ENCODE measurements at regions not wholly inside any gene's neighbourhood (a gene's known extent, or its start where the extent isn't known, plus 50 kb on each side); places are given as distances from the start of the nearest gene placed in this dataset.

- H3K9me3 Mint-ChIP-seq = peaks cover 2% of the 10 kb centered on the region
- H3K27me3 Mint-ChIP-seq = peaks cover 20% of the 10 kb centered on the region
- no peaks in the 10 kb centered on the region for H3K36me3 Mint-ChIP-seq
- H3K4me1 Mint-ChIP-seq = no peaks in the 10 kb centered on the region
- no peak overlapping the region for H3K4me3 Mint-ChIP-seq
- ATAC-seq (ENCODE audit: low read depth) = no peak
- H3K27ac Mint-ChIP-seq = no peak overlapping the region
- DNase-seq (ENCODE audit: low spot score in 2 of 2) = no peak
These were observed 71.0 kb downstream of the TMPRSS5 start for GRCh38 chr11:113634940-113635575.

DNA sequence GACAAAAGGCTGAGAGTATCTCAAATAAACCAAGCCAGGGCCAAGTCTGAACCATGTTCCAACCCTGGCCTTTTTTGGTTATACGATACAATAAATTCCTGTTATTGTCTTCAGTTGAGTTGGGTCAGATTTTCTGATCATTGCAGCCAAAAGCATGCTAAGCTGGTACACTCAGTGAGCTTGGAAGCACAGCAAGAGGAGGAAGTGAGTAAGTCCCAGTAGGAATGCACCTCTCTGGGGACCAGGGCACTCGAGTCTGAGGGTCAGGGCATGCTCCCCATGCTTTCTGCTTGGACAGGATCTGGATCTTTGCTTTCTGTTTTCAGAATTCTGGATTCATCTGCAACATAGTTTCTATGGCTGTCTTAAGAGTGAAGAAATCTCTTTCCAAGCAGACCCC is 73.1 kb downstream of the TMPRSS5 start:
- H3K27me3 Mint-ChIP-seq = peaks cover 6% of the 10 kb centered on the region
- DNase-seq (ENCODE audit: low spot score in 2 of 2) = no peak
- no peak overlapping the region for H3K4me3 Mint-ChIP-seq
- peaks cover 2% of the 10 kb centered on the region for H3K9me3 Mint-ChIP-seq
- no peaks in the 10 kb centered on the region for H3K36me3 Mint-ChIP-seq
- ATAC-seq (ENCODE audit: low read depth) = no peak
- no peaks in the 10 kb centered on the region for H3K4me1 Mint-ChIP-seq
- H3K27ac Mint-ChIP-seq = no peak overlapping the region

GRCh38 chr11:113629562-113629961 is 76.5 kb downstream of the TMPRSS5 start:
- Mint-ChIP-seq H3K4me3 (no peak overlapping the region), H3K27me3 (peaks cover 6% of the 10 kb centered on the region), H3K9me3 (no peaks in the 10 kb centered on the region), H3K36me3 (no peaks in the 10 kb centered on the region), H3K4me1 (no peaks in the 10 kb centered on the region), H3K27ac (no peak overlapping the region)
- ATAC-seq (ENCODE audit: low read depth) = no peak
- DNase-seq (ENCODE audit: low spot score in 2 of 2) = no peak

DNA sequence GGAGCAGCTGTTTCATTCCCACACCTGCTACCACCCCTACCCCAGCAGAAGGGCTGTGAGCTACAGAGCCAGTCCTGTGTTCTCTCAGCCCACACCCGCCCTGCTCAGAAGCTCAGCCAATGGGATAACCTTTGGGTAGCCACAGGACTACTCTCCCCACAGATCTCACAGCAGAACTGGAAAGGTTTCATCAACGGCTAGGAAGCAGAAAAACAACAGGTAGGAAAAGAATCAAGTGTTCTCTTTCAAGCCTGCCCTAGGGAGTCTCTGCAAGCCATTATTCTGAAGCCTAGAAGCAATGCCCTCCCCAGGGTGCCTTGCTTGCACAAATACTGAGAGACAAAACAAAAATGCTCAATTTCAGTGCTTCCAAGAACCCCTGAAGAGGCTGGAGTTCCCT is 77.2 kb downstream of the TMPRSS5 start:
- DNase-seq (ENCODE audit: low spot score in 2 of 2) (no peak), ATAC-seq (ENCODE audit: low read depth) (no peak)
- no peaks in the 10 kb centered on the region for H3K36me3 Mint-ChIP-seq
- H3K9me3 Mint-ChIP-seq = no peaks in the 10 kb centered on the region
- no peaks in the 10 kb centered on the region for H3K4me1 Mint-ChIP-seq
- no peak overlapping the region for H3K4me3 Mint-ChIP-seq
- peaks cover 8% of the 10 kb centered on the region for H3K27me3 Mint-ChIP-seq
- no peak overlapping the region for H3K27ac Mint-ChIP-seq

DNA sequence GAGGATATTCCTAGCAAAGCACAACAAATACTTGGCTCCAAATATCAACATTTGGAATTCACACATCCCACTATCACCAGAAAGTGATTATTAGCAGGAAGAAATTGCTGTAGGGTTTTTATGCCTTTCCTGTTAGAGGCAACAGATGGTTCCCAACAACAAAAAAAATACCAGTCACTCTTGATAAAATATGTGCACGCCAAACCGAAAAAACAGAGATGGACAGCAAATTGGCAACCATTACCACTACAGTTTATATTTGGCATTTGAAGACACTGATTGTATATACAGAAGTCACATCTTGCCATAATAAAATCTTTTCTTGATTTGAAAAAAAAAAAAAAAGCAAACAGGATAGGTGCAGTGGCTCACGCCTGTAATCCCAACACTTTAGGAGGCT is 78.2 kb downstream of the TMPRSS5 start:
- Mint-ChIP-seq H3K36me3 (no peaks in the 10 kb centered on the region), H3K4me1 (no peaks in the 10 kb centered on the region), H3K27ac (no peak overlapping the region), H3K9me3 (no peaks in the 10 kb centered on the region), H3K27me3 (peaks cover 12% of the 10 kb centered on the region), H3K4me3 (no peak overlapping the region)
- ATAC-seq (ENCODE audit: low read depth) (no peak), DNase-seq (ENCODE audit: low spot score in 2 of 2) (no peak)

DNA sequence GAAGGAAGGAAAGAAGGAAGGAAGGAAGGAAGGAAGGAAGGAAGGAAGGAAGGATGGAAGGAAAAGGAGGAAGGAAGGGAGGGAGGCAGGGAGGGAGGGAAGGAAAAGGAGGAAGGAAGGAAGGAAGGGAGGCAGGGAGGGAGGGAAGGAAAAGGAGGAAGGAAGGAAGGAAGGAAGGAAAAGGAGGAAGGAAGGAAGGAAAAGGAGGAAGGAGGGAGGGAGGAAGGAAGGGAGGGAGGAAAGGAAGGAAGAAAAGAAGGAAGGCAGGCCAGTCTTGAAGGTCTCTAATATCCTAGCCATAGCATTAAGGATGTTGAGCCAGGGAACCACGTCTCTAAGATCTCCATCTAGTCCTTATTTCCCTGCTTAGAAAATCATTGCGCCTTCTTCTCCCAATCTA is 78.8 kb downstream of the TMPRSS5 start:
- H3K9me3 Mint-ChIP-seq = no peaks in the 10 kb centered on the region
- H3K4me1 Mint-ChIP-seq = no peaks in the 10 kb centered on the region
- DNase-seq (ENCODE audit: low spot score in 2 of 2) (no peak), ATAC-seq (ENCODE audit: low read depth) (no peak)
- H3K27me3 Mint-ChIP-seq = peaks cover 12% of the 10 kb centered on the region
- H3K27ac Mint-ChIP-seq = no peak overlapping the region
- H3K36me3 Mint-ChIP-seq = no peaks in the 10 kb centered on the region
- H3K4me3 Mint-ChIP-seq = no peak overlapping the region

- Mint-ChIP-seq H3K27me3 (peaks cover 11% of the 10 kb centered on the region), H3K4me3 (no peak overlapping the region), H3K4me1 (no peaks in the 10 kb centered on the region), H3K9me3 (no peaks in the 10 kb centered on the region), H3K27ac (no peak overlapping the region), H3K36me3 (no peaks in the 10 kb centered on the region)
- ATAC-seq (ENCODE audit: low read depth) (no peak), DNase-seq (ENCODE audit: low spot score in 2 of 2) (no peak)
These were observed 79.4 kb downstream of the TMPRSS5 start for GRCh38 chr11:113626736-113627135.

GRCh38 chr11:113623114-113623513 is 83.0 kb downstream of the TMPRSS5 start:
- Mint-ChIP-seq H3K4me1 (no peaks in the 10 kb centered on the region), H3K27me3 (peaks cover 6% of the 10 kb centered on the region), H3K27ac (no peak overlapping the region), H3K36me3 (peaks cover 3% of the 10 kb centered on the region), H3K4me3 (no peak overlapping the region), H3K9me3 (peaks cover 6% of the 10 kb centered on the region)
- no peak for ATAC-seq (ENCODE audit: low read depth)
- no peak for DNase-seq (ENCODE audit: low spot score in 2 of 2)

DNA sequence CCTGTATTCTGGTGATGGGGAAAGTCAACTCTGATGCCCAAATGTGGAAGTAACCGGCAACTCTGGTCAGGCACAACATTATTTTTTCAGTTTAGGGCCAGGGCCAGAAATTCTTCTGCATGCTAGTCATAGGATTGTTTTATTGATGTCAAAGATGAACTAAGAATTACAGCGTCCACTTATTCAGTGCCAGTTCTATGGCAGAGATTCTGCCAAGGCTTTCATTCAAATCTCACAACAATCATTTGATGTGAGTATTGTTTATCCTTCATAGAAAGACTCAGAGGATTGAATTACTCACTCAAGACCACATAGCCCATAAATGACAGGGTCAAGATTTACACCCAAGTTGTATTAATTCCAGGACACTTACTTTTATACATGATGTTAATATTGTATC is 87.7 kb downstream of the TMPRSS5 start:
- ATAC-seq (ENCODE audit: low read depth) (no peak), DNase-seq (ENCODE audit: low spot score in 2 of 2) (no peak)
- peaks cover 6% of the 10 kb centered on the region for H3K9me3 Mint-ChIP-seq
- H3K27me3 Mint-ChIP-seq = peaks cover 6% of the 10 kb centered on the region
- peaks cover 3% of the 10 kb centered on the region for H3K36me3 Mint-ChIP-seq
- H3K27ac Mint-ChIP-seq = no peak overlapping the region
- H3K4me3 Mint-ChIP-seq = no peak overlapping the region
- H3K4me1 Mint-ChIP-seq = no peaks in the 10 kb centered on the region

- peaks cover 4% of the 10 kb centered on the region for H3K27me3 Mint-ChIP-seq
- H3K36me3 Mint-ChIP-seq = peaks cover 3% of the 10 kb centered on the region
- no peak overlapping the region for H3K4me3 Mint-ChIP-seq
- H3K27ac Mint-ChIP-seq = no peak overlapping the region
- no peaks in the 10 kb centered on the region for H3K4me1 Mint-ChIP-seq
- DNase-seq (ENCODE audit: low spot score in 2 of 2) (no peak), ATAC-seq (ENCODE audit: low read depth) (no peak)
- H3K9me3 Mint-ChIP-seq = peaks cover 4% of the 10 kb centered on the region
These were observed 90.3 kb downstream of the TMPRSS5 start for GRCh38 chr11:113615773-113616172.

GRCh38 chr11:113615098-113615497 is 91.0 kb downstream of the TMPRSS5 start:
- no peaks in the 10 kb centered on the region for H3K4me1 Mint-ChIP-seq
- peaks cover 3% of the 10 kb centered on the region for H3K36me3 Mint-ChIP-seq
- H3K27me3 Mint-ChIP-seq = peaks cover 4% of the 10 kb centered on the region
- H3K9me3 Mint-ChIP-seq = peaks cover 4% of the 10 kb centered on the region
- no peak for DNase-seq (ENCODE audit: low spot score in 2 of 2)
- ATAC-seq (ENCODE audit: low read depth) = no peak
- H3K4me3 Mint-ChIP-seq = no peak overlapping the region
- H3K27ac Mint-ChIP-seq = no peak overlapping the region

GRCh38 chr11:113614097-113614496 is 92.0 kb downstream of the TMPRSS5 start:
- Mint-ChIP-seq H3K27me3 (peaks cover 4% of the 10 kb centered on the region), H3K4me3 (no peak overlapping the region), H3K27ac (peak overlapping the region; percentile 2), H3K36me3 (peaks cover 1% of the 10 kb centered on the region), H3K9me3 (peaks cover 1% of the 10 kb centered on the region), H3K4me1 (no peaks in the 10 kb centered on the region)
- ATAC-seq (ENCODE audit: low read depth) = no peak
- no peak for DNase-seq (ENCODE audit: low spot score in 2 of 2)

DNA sequence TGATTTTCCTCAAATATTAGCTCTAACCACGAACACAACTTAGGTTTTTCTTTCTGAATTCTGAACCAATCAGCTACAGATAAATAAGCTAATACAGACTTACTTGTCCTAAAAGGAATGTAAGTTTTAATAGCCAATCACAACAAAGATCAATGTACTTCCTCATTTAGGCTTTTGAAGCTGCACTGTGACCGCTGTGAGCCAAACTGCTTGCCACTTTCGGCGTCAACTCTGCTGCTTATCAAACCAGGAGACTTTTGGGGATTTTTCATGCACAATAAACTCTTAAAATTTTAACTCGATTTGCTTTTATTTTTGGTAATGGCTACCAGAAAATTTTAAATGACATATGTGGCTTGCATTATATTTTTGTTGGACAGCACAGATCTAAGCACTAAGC is 92.5 kb downstream of the TMPRSS5 start:
- DNase-seq (ENCODE audit: low spot score in 2 of 2) = no peak
- Mint-ChIP-seq H3K27ac (peak overlapping the region; percentile 2), H3K4me3 (no peak overlapping the region), H3K27me3 (peaks cover 4% of the 10 kb centered on the region), H3K4me1 (no peaks in the 10 kb centered on the region), H3K9me3 (no peaks in the 10 kb centered on the region), H3K36me3 (no peaks in the 10 kb centered on the region)
- ATAC-seq (ENCODE audit: low read depth) = peak; percentile 51

DNA sequence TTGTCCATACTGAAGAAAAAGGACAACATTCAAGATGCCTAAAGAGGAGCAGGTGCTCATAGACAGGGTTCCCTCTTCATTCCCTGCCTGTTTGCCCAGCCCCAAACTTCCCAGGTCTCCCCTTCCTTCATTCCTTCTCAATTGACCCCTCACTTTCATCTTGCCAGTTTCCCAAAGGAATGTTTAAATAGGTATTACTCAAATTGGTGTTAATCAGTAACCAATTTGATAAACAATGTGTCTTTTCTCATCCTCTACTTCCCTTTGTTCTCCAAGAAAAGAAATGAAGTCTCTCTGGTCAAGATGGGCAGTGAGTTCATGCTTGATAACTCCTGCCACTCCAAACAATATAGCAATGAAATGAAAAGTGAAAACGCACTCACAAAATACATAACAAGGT is 101.9 kb downstream of the TMPRSS5 start:
- H3K9me3 Mint-ChIP-seq = peaks cover 5% of the 10 kb centered on the region
- H3K27me3 Mint-ChIP-seq = peaks cover 5% of the 10 kb centered on the region
- no peaks in the 10 kb centered on the region for H3K36me3 Mint-ChIP-seq
- no peaks in the 10 kb centered on the region for H3K4me1 Mint-ChIP-seq
- DNase-seq (ENCODE audit: low spot score in 2 of 2) = no peak
- no peak for ATAC-seq (ENCODE audit: low read depth)
- H3K4me3 Mint-ChIP-seq = no peak overlapping the region
- H3K27ac Mint-ChIP-seq = no peak overlapping the region

GRCh38 chr11:113603277-113604059 is 102.6 kb downstream of the TMPRSS5 start:
- ATAC-seq (ENCODE audit: low read depth) (no peak), DNase-seq (ENCODE audit: low spot score in 2 of 2) (no peak)
- H3K36me3 Mint-ChIP-seq = no peaks in the 10 kb centered on the region
- H3K4me3 Mint-ChIP-seq = no peak overlapping the region
- H3K27me3 Mint-ChIP-seq = peaks cover 8% of the 10 kb centered on the region
- H3K9me3 Mint-ChIP-seq = peaks cover 5% of the 10 kb centered on the region
- H3K4me1 Mint-ChIP-seq = no peaks in the 10 kb centered on the region
- H3K27ac Mint-ChIP-seq = no peak overlapping the region

Data from memory B cell (primary cell).